ENCODE measurements at regions not wholly inside any gene's neighbourhood (a gene's known extent, or its start where the extent isn't known, plus 50 kb on each side); places are given as distances from the start of the nearest gene placed in this dataset.

GRCh38 chr11:116267146-116267545 lies 505.6 kb downstream of the BUD13 start:
- TF ChIP-seq CTCF (IDR thresholded peaks at IDR 0.05) (no peak), POLR2A (IDR thresholded peaks at IDR 0.05) (no peak)
